HEK293T (cell line): ENCODE measurements at regions not wholly inside any gene's neighbourhood (a gene's known extent, or its start where the extent isn't known, plus 50 kb on each side); places are given as distances from the start of the nearest gene placed in this dataset.

Experiments
- CTCF ChIA-PET: fragments of 350-600 bp; formaldehyde crosslinking; extraction: SDS; loops from one replicate; lab custom pipeline; 2021; ENCODE audit warnings: antibody characterized with exemption, inconsistent platforms; lab: Yijun Ruan, JAX
- POLR2A ChIA-PET: fragments of 350-600 bp; formaldehyde crosslinking; extraction: SDS; loops from one replicate; lab custom pipeline; 2020; ENCODE audit warnings: antibody characterized with exemption, inconsistent platforms; lab: Yijun Ruan, JAX
- DNase-seq: peaks from one replicate; pipeline ENCODE4 v3.0.0; 2012; ENCODE audit warnings: mixed read lengths; ENCODE audit errors: extremely low spot score
- ARNT ChIP-seq: fragments of 450-650 bp; IDR thresholded peaks from 2 replicates; pipeline ENCODE4 v1.6.1; 2017; ENCODE audit warnings: mild to moderate bottlenecking
- BHLHE40 ChIP-seq: fragments of 450-650 bp; IDR thresholded peaks from 2 replicates; pipeline ENCODE4 v1.6.1; 2016; ENCODE audit warnings: mild to moderate bottlenecking, moderate library complexity, borderline replicate concordance
- CTBP1 ChIP-seq: fragments of 450-650 bp; IDR thresholded peaks from 2 replicates; pipeline ENCODE4 v1.6.1; 2016; ENCODE audit warnings: borderline replicate concordance
- ELF4 ChIP-seq: fragments of 450-650 bp; IDR thresholded peaks from 2 replicates; pipeline ENCODE4 v1.6.1; 2017; ENCODE audit warnings: antibody characterized with exemption
- FOXA1 ChIP-seq: fragments of 450-650 bp; IDR thresholded peaks from 2 replicates; pipeline ENCODE4 v1.6.1; 2016; ENCODE audit warnings: mild to moderate bottlenecking
- FOXK2 ChIP-seq: fragments of 450-650 bp; IDR thresholded peaks from 2 replicates; pipeline ENCODE4 v1.6.1; 2016; ENCODE audit warnings: mild to moderate bottlenecking
- FOXM1 ChIP-seq: fragments of 450-650 bp; IDR thresholded peaks from 2 replicates; pipeline ENCODE4 v1.6.1; 2017; ENCODE audit warnings: mild to moderate bottlenecking, borderline replicate concordance
- HDGF ChIP-seq: fragments of 450-650 bp; IDR thresholded peaks from 2 replicates; pipeline ENCODE4 v1.6.1; 2017; ENCODE audit warnings: antibody characterized with exemption, borderline replicate concordance
- L3MBTL2 ChIP-seq: fragments of 450-650 bp; conservative IDR thresholded peaks from 2 replicates; pipeline ENCODE4 v1.6.1; 2016; ENCODE audit warnings: mild to moderate bottlenecking
- LEF1 ChIP-seq: fragments of 450-650 bp; IDR thresholded peaks from 2 replicates; pipeline ENCODE4 v1.6.1; 2017; ENCODE audit warnings: mild to moderate bottlenecking, borderline replicate concordance
- NFRKB ChIP-seq: fragments of 450-650 bp; IDR thresholded peaks from 2 replicates; pipeline ENCODE4 v1.6.1; 2016; ENCODE audit warnings: mild to moderate bottlenecking, moderate library complexity
- SP1 ChIP-seq: fragments of 450-650 bp; IDR thresholded peaks from 2 replicates; pipeline ENCODE4 v1.6.1; 2017
- SUZ12 ChIP-seq: fragments of 450-650 bp; IDR thresholded peaks from 2 replicates; pipeline ENCODE4 v1.6.1; 2016; ENCODE audit warnings: mild to moderate bottlenecking
- TARDBP ChIP-seq: fragments of 450-650 bp; IDR thresholded peaks from 2 replicates; pipeline ENCODE4 v1.6.1; 2016
- ZNF384 ChIP-seq: fragments of 450-650 bp; IDR thresholded peaks from 2 replicates; pipeline ENCODE4 v1.6.1; 2016
- TF ChIP-seq, protein P1 (sequence below): fragments of 450-650 bp; IDR thresholded peaks from 2 replicates; pipeline ENCODE4 v1.6.1; 2016

DNA sequence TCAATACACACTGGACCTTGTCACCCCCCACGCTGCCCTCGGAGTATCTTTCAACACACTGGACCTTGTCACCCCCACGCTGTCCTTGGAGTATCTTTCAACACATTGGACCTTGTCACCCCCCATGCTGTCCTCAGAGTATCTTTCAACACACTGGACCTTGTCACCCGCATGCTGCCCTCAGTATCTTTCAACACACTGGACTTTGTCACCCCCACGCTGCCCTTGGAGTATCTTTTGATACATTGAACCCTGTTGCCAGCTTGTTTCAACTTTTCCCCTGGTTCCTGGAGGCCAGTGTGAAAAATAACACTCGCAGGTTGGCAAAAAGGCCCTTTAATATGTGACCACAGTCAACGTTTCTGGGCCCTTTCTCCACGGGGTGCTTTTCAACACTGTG, 247.8 kb downstream of the TEX29 start:
- TF ChIP-seq LEF1: no peak
- no peak for DNase-seq
- ChIA-PET CTCF (no interaction called here), POLR2A (no interaction called here)

GRCh38 chr13:111570911-111571310, 250.5 kb downstream of the TEX29 start:
- no peak for DNase-seq
- CTCF ChIA-PET: no interaction called here
- TF ChIP-seq ARNT: no peak
- TF ChIP-seq CTBP1: no peak
- TF ChIP-seq SUZ12: no peak
- no peak for TF ChIP-seq NFRKB
- TF ChIP-seq FOXM1: no peak
- TF ChIP-seq ELF4: no peak
- no peak for TF ChIP-seq SP1
- TF ChIP-seq FOXA1: no peak
- TF ChIP-seq L3MBTL2: no peak
- no peak for TF ChIP-seq BHLHE40
- no peak for TF ChIP-seq TARDBP
- POLR2A ChIA-PET: no interaction called here

DNA sequence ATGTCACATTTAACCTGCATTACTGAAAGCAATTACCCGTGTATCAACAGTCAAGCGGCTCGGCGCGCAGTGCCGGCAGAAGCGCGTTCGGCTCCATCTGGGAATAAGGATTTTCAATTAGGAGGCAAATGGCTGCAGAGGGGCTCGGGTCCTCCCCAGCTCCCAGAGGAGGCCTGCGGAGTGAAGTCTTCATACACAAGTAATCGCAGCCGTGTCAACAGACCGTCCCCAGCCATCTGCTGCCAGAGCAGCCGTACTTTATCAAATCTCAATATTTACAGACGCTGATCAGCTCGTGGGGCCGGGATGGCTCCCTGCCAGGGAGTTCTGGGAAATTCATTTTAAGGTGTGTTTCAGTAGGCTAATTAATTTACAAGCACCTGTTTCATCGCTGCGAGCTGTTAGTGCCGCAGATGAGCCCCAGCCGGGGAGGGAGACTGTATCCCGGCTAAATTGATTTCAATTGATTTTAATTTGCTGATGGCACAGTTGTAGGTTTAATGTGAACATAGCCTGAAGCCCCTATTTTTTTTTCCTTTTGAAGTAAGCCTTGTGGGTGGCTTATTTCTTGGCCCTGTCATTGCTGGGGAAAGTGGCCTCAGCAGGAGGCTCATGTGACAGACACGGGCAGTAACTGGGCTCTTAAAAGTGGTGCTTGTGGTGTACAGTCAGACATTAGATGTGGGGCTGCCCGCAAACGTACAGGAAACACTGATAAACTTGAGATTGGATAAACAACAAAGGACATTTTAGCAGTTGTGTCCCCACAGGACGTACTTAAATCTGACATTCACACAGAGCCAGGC, 252.7 kb downstream of the TEX29 start:
- TF ChIP-seq FOXM1 (no peak), CTBP1 (no peak), FOXK2 (no peak), FOXA1 (no peak), SUZ12 (no peak)
- ChIA-PET POLR2A (no interaction called here), CTCF (no interaction called here)
- DNase-seq: no peak

- CTCF ChIA-PET: no interaction called here
- DNase-seq: no peak
- TF ChIP-seq ELF4 (no peak), CTBP1 (no peak), BHLHE40 (no peak), FOXA1 (no peak), HDGF (no peak), TARDBP (no peak), FOXM1 (no peak), ARNT (no peak), NFRKB (no peak), SUZ12 (no peak), LEF1 (no peak), ZNF384 (no peak), FOXK2 (no peak)
- TF ChIP-seq, protein P1, sequence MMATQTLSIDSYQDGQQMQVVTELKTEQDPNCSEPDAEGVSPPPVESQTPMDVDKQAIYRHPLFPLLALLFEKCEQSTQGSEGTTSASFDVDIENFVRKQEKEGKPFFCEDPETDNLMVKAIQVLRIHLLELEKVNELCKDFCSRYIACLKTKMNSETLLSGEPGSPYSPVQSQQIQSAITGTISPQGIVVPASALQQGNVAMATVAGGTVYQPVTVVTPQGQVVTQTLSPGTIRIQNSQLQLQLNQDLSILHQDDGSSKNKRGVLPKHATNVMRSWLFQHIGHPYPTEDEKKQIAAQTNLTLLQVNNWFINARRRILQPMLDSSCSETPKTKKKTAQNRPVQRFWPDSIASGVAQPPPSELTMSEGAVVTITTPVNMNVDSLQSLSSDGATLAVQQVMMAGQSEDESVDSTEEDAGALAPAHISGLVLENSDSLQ: no peak
- POLR2A ChIA-PET: no interaction called here
Measured at GRCh38 chr13:111573801-111574200, 253.4 kb downstream of the TEX29 start.

GRCh38 chr13:111575276-111575675, 254.8 kb downstream of the TEX29 start:
- TF ChIP-seq CTBP1 (no peak), L3MBTL2 (no peak), SUZ12 (no peak), ZNF384 (no peak), HDGF (no peak), FOXM1 (no peak), LEF1 (no peak), ARNT (no peak), FOXA1 (no peak), SP1 (no peak)
- TF ChIP-seq, protein P1: no peak
- no peak for DNase-seq
- POLR2A ChIA-PET: no interaction called here
- CTCF ChIA-PET: interaction anchor here (0.6 kb wide), 1 partner anchor 838 kb away, joined by 3 read pairs; no protein-coding TSS in a partner anchor

- ChIA-PET POLR2A (no interaction called here), CTCF (interaction anchor here (0.6 kb wide), 1 partner anchor 838 kb away, joined by 3 read pairs; no protein-coding TSS in a partner anchor)
- TF ChIP-seq CTBP1 (no peak), SUZ12 (no peak), HDGF (no peak), BHLHE40 (no peak), ARNT (no peak)
- no peak for DNase-seq
Measured at GRCh38 chr13:111575719-111576118, 255.3 kb downstream of the TEX29 start.

- no peak for TF ChIP-seq L3MBTL2
- TF ChIP-seq SUZ12: no peak
- DNase-seq: no peak
- CTCF ChIA-PET: no interaction called here
- POLR2A ChIA-PET: no interaction called here
Measured at GRCh38 chr13:111577208-111577828, 256.9 kb downstream of the TEX29 start.
